ENCODE measurements at regions not wholly inside any gene's neighbourhood (a gene's known extent, or its start where the extent isn't known, plus 50 kb on each side); places are given as distances from the start of the nearest gene placed in this dataset.

DNA sequence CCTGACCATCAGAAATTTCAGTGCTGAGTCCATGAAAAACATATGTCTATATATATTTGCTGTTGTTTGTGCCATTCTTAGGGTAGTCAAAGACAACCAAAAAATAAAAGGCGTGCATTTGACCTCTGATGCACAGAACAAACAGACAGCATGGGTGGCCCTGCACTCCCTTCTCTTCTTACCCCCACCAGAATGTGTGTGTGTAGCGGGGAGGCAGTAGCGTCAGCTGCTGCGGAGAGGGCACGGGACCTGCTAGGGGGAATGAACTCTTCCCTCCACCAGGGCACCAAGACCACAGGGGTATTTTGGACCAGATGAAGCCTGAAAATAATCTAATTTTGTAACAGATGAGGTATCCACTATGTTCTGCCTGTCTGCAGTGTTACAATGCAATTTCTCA is 277.7 kb upstream of the ZNF32 start:
- no peaks in the 10 kb centered on the region for H3K36me3 ChIP-seq (ENCODE audit: insufficient read depth, low read length)
- TF ChIP-seq EZH2phosphoT487 (IDR thresholded peaks at IDR 0.05; ENCODE audit: borderline replicate concordance), result no peak
- TF ChIP-seq, protein P1, sequence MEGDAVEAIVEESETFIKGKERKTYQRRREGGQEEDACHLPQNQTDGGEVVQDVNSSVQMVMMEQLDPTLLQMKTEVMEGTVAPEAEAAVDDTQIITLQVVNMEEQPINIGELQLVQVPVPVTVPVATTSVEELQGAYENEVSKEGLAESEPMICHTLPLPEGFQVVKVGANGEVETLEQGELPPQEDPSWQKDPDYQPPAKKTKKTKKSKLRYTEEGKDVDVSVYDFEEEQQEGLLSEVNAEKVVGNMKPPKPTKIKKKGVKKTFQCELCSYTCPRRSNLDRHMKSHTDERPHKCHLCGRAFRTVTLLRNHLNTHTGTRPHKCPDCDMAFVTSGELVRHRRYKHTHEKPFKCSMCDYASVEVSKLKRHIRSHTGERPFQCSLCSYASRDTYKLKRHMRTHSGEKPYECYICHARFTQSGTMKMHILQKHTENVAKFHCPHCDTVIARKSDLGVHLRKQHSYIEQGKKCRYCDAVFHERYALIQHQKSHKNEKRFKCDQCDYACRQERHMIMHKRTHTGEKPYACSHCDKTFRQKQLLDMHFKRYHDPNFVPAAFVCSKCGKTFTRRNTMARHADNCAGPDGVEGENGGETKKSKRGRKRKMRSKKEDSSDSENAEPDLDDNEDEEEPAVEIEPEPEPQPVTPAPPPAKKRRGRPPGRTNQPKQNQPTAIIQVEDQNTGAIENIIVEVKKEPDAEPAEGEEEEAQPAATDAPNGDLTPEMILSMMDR (conservative IDR thresholded peaks at IDR 0.05; ENCODE audit: low read length), result no peak
- H3K9me3 ChIP-seq (ENCODE audit: insufficient read depth, low read depth, low read length), result no peaks in the 10 kb centered on the region
- H3K9ac ChIP-seq (ENCODE audit: low read depth, low read length, poor library complexity, severe bottlenecking), result no peak overlapping the region
- no peaks in the 10 kb centered on the region for H3K9me2 ChIP-seq (replicated peaks; ENCODE audit: low read depth, low read length)
- no peaks in the 10 kb centered on the region for H3K27me3 ChIP-seq (ENCODE audit: insufficient read depth, low read length, poor library complexity, severe bottlenecking)
- no peaks in the 10 kb centered on the region for H3K4me1 ChIP-seq (ENCODE audit: insufficient read depth, low read length, poor library complexity, severe bottlenecking)
- H4K20me1 ChIP-seq (ENCODE audit: insufficient read depth, low read length, poor library complexity, severe bottlenecking), result no peaks in the 10 kb centered on the region
- H3K79me2 ChIP-seq (ENCODE audit: insufficient read depth, low read length), result no peaks in the 10 kb centered on the region
- H2AFZ ChIP-seq (ENCODE audit: low read length), result no peak overlapping the region
- no peak overlapping the region for H3K4me2 ChIP-seq (ENCODE audit: low read depth, low read length, poor library complexity, severe bottlenecking)
- no peaks in the 10 kb centered on the region for H3F3A ChIP-seq (ENCODE audit: low read depth)
- H3K4me3 ChIP-seq (ENCODE audit: low read length, poor library complexity, severe bottlenecking), result no peak overlapping the region

DNA sequence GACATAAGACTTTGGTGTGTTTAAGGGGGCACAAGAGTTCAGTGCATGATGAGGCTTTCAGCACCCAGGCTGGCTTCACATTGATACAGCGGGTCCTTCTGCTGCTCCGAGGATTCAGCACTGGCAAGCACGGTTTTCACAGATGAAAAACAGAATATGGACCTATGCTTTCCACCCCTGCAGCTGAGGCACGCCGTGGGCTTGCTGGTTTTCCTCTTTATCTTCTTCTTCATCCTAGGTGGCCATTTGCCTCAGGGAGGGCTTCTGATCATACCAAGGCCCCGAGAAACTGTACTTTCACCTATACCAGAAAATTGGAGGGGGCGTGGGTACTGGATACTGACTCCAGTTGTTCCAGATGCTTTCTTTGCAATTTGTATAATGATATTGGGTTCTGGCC is 277.1 kb upstream of the ZNF32 start:
- Histone ChIP-seq H3K4me2 (ENCODE audit: low read depth, low read length, poor library complexity, severe bottlenecking) (no peak overlapping the region), H3F3A (ENCODE audit: low read depth) (no peaks in the 10 kb centered on the region), H4K20me1 (ENCODE audit: insufficient read depth, low read length, poor library complexity, severe bottlenecking) (no peaks in the 10 kb centered on the region), H3K79me2 (ENCODE audit: insufficient read depth, low read length) (no peaks in the 10 kb centered on the region), H3K4me3 (ENCODE audit: low read length, poor library complexity, severe bottlenecking) (no peak overlapping the region), H3K9me2 (replicated peaks; ENCODE audit: low read depth, low read length) (no peaks in the 10 kb centered on the region), H3K9ac (ENCODE audit: low read depth, low read length, poor library complexity, severe bottlenecking) (no peak overlapping the region), H3K4me1 (ENCODE audit: insufficient read depth, low read length, poor library complexity, severe bottlenecking) (no peaks in the 10 kb centered on the region), H3K9me3 (ENCODE audit: insufficient read depth, low read depth, low read length) (no peaks in the 10 kb centered on the region), H3K27me3 (ENCODE audit: insufficient read depth, low read length, poor library complexity, severe bottlenecking) (no peaks in the 10 kb centered on the region), H3K36me3 (ENCODE audit: insufficient read depth, low read length) (no peaks in the 10 kb centered on the region), H2AFZ (ENCODE audit: low read length) (no peak overlapping the region)
- TF ChIP-seq EZH2phosphoT487 (IDR thresholded peaks at IDR 0.05; ENCODE audit: borderline replicate concordance), result no peak
- TF ChIP-seq, protein P1 (conservative IDR thresholded peaks at IDR 0.05; ENCODE audit: low read length), result no peak

DNA sequence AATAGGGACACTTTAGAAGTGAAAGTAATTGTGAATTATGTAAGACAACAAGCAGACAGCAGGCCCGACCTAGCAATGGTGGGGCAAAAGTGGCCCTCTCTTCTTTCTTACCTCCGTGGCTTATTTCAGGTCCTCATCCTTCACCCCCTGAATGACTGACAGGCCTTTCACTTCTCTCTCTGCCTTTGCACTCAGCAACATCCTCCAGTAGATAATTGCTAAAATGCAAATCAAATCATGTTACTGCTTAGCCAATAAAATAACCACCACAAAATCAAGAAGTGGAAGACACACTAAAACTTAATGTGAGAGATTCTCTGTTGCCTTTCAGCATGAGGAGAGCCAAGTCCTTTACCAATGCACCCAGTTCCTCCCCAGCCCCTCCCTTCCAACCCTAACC is 274.6 kb upstream of the ZNF32 start:
- H2AFZ ChIP-seq (ENCODE audit: low read length), result no peak overlapping the region
- no peaks in the 10 kb centered on the region for H4K20me1 ChIP-seq (ENCODE audit: insufficient read depth, low read length, poor library complexity, severe bottlenecking)
- TF ChIP-seq, protein P1 (conservative IDR thresholded peaks at IDR 0.05; ENCODE audit: low read length), result no peak
- no peak for TF ChIP-seq EZH2phosphoT487 (IDR thresholded peaks at IDR 0.05; ENCODE audit: borderline replicate concordance)
- no peaks in the 10 kb centered on the region for H3K4me1 ChIP-seq (ENCODE audit: insufficient read depth, low read length, poor library complexity, severe bottlenecking)
- no peaks in the 10 kb centered on the region for H3K27me3 ChIP-seq (ENCODE audit: insufficient read depth, low read length, poor library complexity, severe bottlenecking)
- no peaks in the 10 kb centered on the region for H3K79me2 ChIP-seq (ENCODE audit: insufficient read depth, low read length)
- no peak overlapping the region for H3K4me2 ChIP-seq (ENCODE audit: low read depth, low read length, poor library complexity, severe bottlenecking)
- H3K9me2 ChIP-seq (replicated peaks; ENCODE audit: low read depth, low read length), result no peaks in the 10 kb centered on the region
- H3K4me3 ChIP-seq (ENCODE audit: low read length, poor library complexity, severe bottlenecking), result no peak overlapping the region
- no peak overlapping the region for H3K9ac ChIP-seq (ENCODE audit: low read depth, low read length, poor library complexity, severe bottlenecking)
- H3K36me3 ChIP-seq (ENCODE audit: insufficient read depth, low read length), result no peaks in the 10 kb centered on the region
- H3F3A ChIP-seq (ENCODE audit: low read depth), result no peaks in the 10 kb centered on the region
- no peaks in the 10 kb centered on the region for H3K9me3 ChIP-seq (ENCODE audit: insufficient read depth, low read depth, low read length)
